Kidney (tissue), 13 donors: ENCODE measurements at regions not wholly inside any gene's neighbourhood (a gene's known extent, or its start where the extent isn't known, plus 50 kb on each side); places are given as distances from the start of the nearest gene placed in this dataset.

Experiments
- DNase-seq, 5 donors: peaks; one replicate each; pipeline ENCODE4 v3.0.0-alpha.2; 2013 to 2020
- FAIRE-seq: peaks from 2 replicates; lab custom pipeline; 2012; peaks lifted over from hg19 to GRCh38; lab: Jason Lieb, UNC
- H3K27ac ChIP-seq, 2 donors: one replicate each; pipeline ENCODE4 v1.7.0; 2013; ENCODE audit warnings: low read depth in 2 of 2, low read length in 2 of 2, inconsistent platforms in 1 of 2
- H3K27me3 ChIP-seq: one replicate; pipeline ENCODE4 v1.7.1; 2013; ENCODE audit warnings: low read length, inconsistent platforms; ENCODE audit not compliant: control insufficient read depth, insufficient read depth
- H3K36me3 ChIP-seq, 3 donors: one replicate each; pipeline versions ENCODE4 v1.7.0 to v1.7.1; 2013; ENCODE audit warnings: low read length in 3 of 3, control low read depth in 1 of 3, inconsistent platforms in 1 of 3; ENCODE audit not compliant: insufficient read depth in 3 of 3, control insufficient read depth in 2 of 3
- H3K4me1 ChIP-seq, 3 donors: one replicate each; pipeline versions ENCODE4 v1.7.0 to v1.7.1; 2013; ENCODE audit warnings: low read length in 3 of 3, inconsistent platforms in 1 of 3, low read depth in 1 of 3; ENCODE audit not compliant: control insufficient read depth in 2 of 3, insufficient read depth in 2 of 3
- H3K4me3 ChIP-seq, 3 donors: one replicate each; pipeline versions ENCODE4 v1.7.0 to v1.8.1; 2013; ENCODE audit warnings: low read length in 3 of 3, control low read depth in 1 of 3, inconsistent platforms in 1 of 3
- H3K9ac ChIP-seq, 3 donors: one replicate each; pipeline versions ENCODE4 v1.7.0 to v1.7.1; 2013; ENCODE audit warnings: low read length in 3 of 3, control low read depth in 1 of 3, inconsistent platforms in 1 of 3
- H3K9me3 ChIP-seq, 3 donors: one replicate each; pipeline versions ENCODE4 v1.7.0 to v1.7.1; 2013; ENCODE audit warnings: low read length in 3 of 3, control low read depth in 1 of 3, inconsistent platforms in 1 of 3; ENCODE audit not compliant: control insufficient read depth in 2 of 3, insufficient read depth in 1 of 3
- CTCF ChIP-seq: IDR thresholded peaks from 3 replicates; pipeline ENCODE4 v1.5.1; 2012; ENCODE audit warnings: mild to moderate bottlenecking, moderate library complexity, borderline replicate concordance; ENCODE audit not compliant: insufficient read depth; ENCODE audit errors: extremely low read depth
- intact Hi-C: fragments of 100-400 bp; cut with DNase I; formaldehyde crosslinking; loops from one replicate; pipeline ENCODE4 v1.11.1; 2022
- donor health status: control.
- donor health status: control.
- donor health status: control.
- donor health status: control.
- donor health status: control.
- donor health status: DM: yes; HTN: yes; CAD: no.
- donor health status: Normal renal cell carcinoma (clear cell type).

- no peaks in the 10 kb centered on the region for H3K9me3 ChIP-seq
- H3K36me3 ChIP-seq = no peaks in the 10 kb centered on the region
- FAIRE-seq (no peak), DNase-seq (no peak)
- no peaks in the 10 kb centered on the region for H3K4me1 ChIP-seq
- no peak overlapping the region for H3K27ac ChIP-seq
- H3K4me3 ChIP-seq = no peak overlapping the region
- H3K27me3 ChIP-seq = no peaks in the 10 kb centered on the region
- no peak overlapping the region for H3K9ac ChIP-seq
- no peak for TF ChIP-seq CTCF
- intact Hi-C loops = no loop called here
These were observed 466.4 kb downstream of the ZNF608 start for GRCh38 chr5:124280079-124280478.

- DNase-seq (no peak), FAIRE-seq (no peak)
- H3K4me1 ChIP-seq = no peaks in the 10 kb centered on the region
- H3K27ac ChIP-seq = no peak overlapping the region
- no peaks in the 10 kb centered on the region for H3K27me3 ChIP-seq
- intact Hi-C loops = no loop called here
- H3K4me3 ChIP-seq = no peak overlapping the region
- H3K9me3 ChIP-seq = no peaks in the 10 kb centered on the region
- no peaks in the 10 kb centered on the region for H3K36me3 ChIP-seq
- no peak for TF ChIP-seq CTCF
- no peak overlapping the region for H3K9ac ChIP-seq
These were observed 467.1 kb downstream of the ZNF608 start for GRCh38 chr5:124279146-124279876.

GRCh38 chr5:124278636-124279035 is 467.8 kb downstream of the ZNF608 start:
- Histone ChIP-seq H3K36me3 (no peaks in the 10 kb centered on the region), H3K9ac (no peak overlapping the region), H3K4me1 (no peaks in the 10 kb centered on the region), H3K27ac (no peak overlapping the region), H3K27me3 (no peaks in the 10 kb centered on the region), H3K4me3 (no peak overlapping the region), H3K9me3 (no peaks in the 10 kb centered on the region)
- no peak for DNase-seq
- TF ChIP-seq CTCF = no peak
- FAIRE-seq = no peak
- intact Hi-C loops = no loop called here
